H9 (cell line): ENCODE measurements at regions not wholly inside any gene's neighbourhood (a gene's known extent, or its start where the extent isn't known, plus 50 kb on each side); places are given as distances from the start of the nearest gene placed in this dataset.

Experiments
- DNase-seq: peaks from one replicate; pipeline ENCODE4 v3.0.0-alpha.2; 2017
- H2AFZ ChIP-seq: one replicate; pipeline ENCODE4 v1.6.1; 2013; ENCODE audit warnings: mild to moderate bottlenecking, low read length, control low read depth, moderate library complexity
- H2AK5ac ChIP-seq: 2 replicates; pipeline ENCODE4 v1.6.1; 2013; ENCODE audit warnings: low read length, control low read depth, mixed read lengths; ENCODE audit not compliant: insufficient read length
- H2BK120ac ChIP-seq: one replicate; pipeline ENCODE4 v1.6.1; 2013; ENCODE audit warnings: low read depth, mild to moderate bottlenecking, low read length, control low read depth, inconsistent platforms; ENCODE audit not compliant: poor library complexity, severe bottlenecking
- H2BK12ac ChIP-seq: 2 replicates; pipeline ENCODE4 v1.6.1; 2013; ENCODE audit warnings: low read length, control low read depth, mixed read lengths, low read depth; ENCODE audit not compliant: insufficient read length
- H2BK15ac ChIP-seq: 2 replicates; pipeline ENCODE4 v1.6.1; 2013; ENCODE audit warnings: low read depth, low read length, control low read depth
- H2BK20ac ChIP-seq: one replicate; pipeline ENCODE4 v1.6.1; 2013; ENCODE audit warnings: low read depth, mild to moderate bottlenecking, low read length, control low read depth, inconsistent platforms; ENCODE audit not compliant: poor library complexity, severe bottlenecking
- H2BK5ac ChIP-seq: 2 replicates; pipeline ENCODE4 v1.6.1; 2013; ENCODE audit warnings: low read length, control low read depth, mixed read lengths; ENCODE audit not compliant: insufficient read length
- H3K14ac ChIP-seq: 2 replicates; pipeline ENCODE4 v1.6.1; 2013; ENCODE audit warnings: low read length, control low read depth; ENCODE audit not compliant: insufficient read depth
- H3K18ac ChIP-seq: 2 replicates; pipeline ENCODE4 v1.6.1; 2013; ENCODE audit warnings: low read depth, mild to moderate bottlenecking, mixed read lengths, low read length, control low read depth; ENCODE audit not compliant: insufficient read length
- H3K23ac ChIP-seq: 2 replicates; pipeline ENCODE4 v1.6.1; 2013; ENCODE audit warnings: low read length, control low read depth, mixed read lengths, low read depth; ENCODE audit not compliant: insufficient read length
- H3K23me2 ChIP-seq: 2 replicates; pipeline ENCODE4 v1.6.1; 2013; ENCODE audit warnings: low read depth, mild to moderate bottlenecking, mixed read lengths, low read length, control low read depth; ENCODE audit not compliant: insufficient read length, poor library complexity, severe bottlenecking
- H3K27ac ChIP-seq: 2 replicates; pipeline ENCODE4 v1.5.1; 2013; ENCODE audit warnings: low read length, control low read depth, mixed read lengths, low read depth; ENCODE audit not compliant: insufficient read length
- H3K27me3 ChIP-seq: 2 replicates; pipeline ENCODE4 v1.6.1; 2013; ENCODE audit warnings: low read length, control low read depth, inconsistent platforms; ENCODE audit not compliant: insufficient read depth
- H3K4ac ChIP-seq: 2 replicates; pipeline ENCODE4 v1.6.1; 2013; ENCODE audit warnings: low read depth, mild to moderate bottlenecking, control low read depth, inconsistent platforms, low read length, moderate library complexity
- H3K4me1 ChIP-seq: 2 replicates; pipeline ENCODE4 v1.6.1; 2013; ENCODE audit warnings: low read length, control low read depth, inconsistent platforms; ENCODE audit not compliant: insufficient read depth
- H3K4me2 ChIP-seq: 2 replicates; pipeline ENCODE4 v1.6.1; 2013; ENCODE audit warnings: low read length, control low read depth, mixed read lengths; ENCODE audit not compliant: insufficient read length, insufficient read depth
- H3K56ac ChIP-seq: 2 replicates; pipeline ENCODE4 v1.6.1; 2013; ENCODE audit warnings: low read depth, mild to moderate bottlenecking, mixed read lengths, low read length, control low read depth; ENCODE audit not compliant: insufficient read length
- H3K79me1 ChIP-seq: 2 replicates; pipeline ENCODE4 v1.6.1; 2013; ENCODE audit warnings: low read depth, mild to moderate bottlenecking, moderate library complexity, low read length, control low read depth, inconsistent platforms; ENCODE audit not compliant: insufficient read depth, poor library complexity, severe bottlenecking
- H3K79me2 ChIP-seq: 2 replicates; pipeline ENCODE4 v1.6.1; 2013; ENCODE audit warnings: low read length, control low read depth, inconsistent platforms; ENCODE audit not compliant: insufficient read depth
- H3K9ac ChIP-seq: 2 replicates; pipeline ENCODE4 v1.6.1; 2013; ENCODE audit warnings: low read length, control low read depth, mixed read lengths; ENCODE audit not compliant: insufficient read length; ENCODE audit errors: extremely low read depth
- H3K9me3 ChIP-seq: one replicate; pipeline ENCODE4 v1.6.1; 2013; ENCODE audit warnings: low read depth, low read length, inconsistent platforms; ENCODE audit not compliant: control insufficient read depth
- H3T11ph ChIP-seq: one replicate; pipeline ENCODE4 v1.6.1; 2013; ENCODE audit warnings: mild to moderate bottlenecking, low read length, control low read depth, inconsistent platforms
- H4K20me1 ChIP-seq: one replicate; pipeline ENCODE4 v1.6.1; 2013; ENCODE audit not compliant: control insufficient read depth, insufficient read length, insufficient read depth
- H4K5ac ChIP-seq: 2 replicates; pipeline ENCODE4 v1.6.1; 2013; ENCODE audit warnings: low read depth, mild to moderate bottlenecking, mixed read lengths, low read length, control low read depth; ENCODE audit not compliant: insufficient read length
- H4K8ac ChIP-seq: replicated peaks from 2 replicates; pipeline ENCODE4 v1.6.1; 2013; ENCODE audit warnings: low read length, control low read depth, mixed read lengths, low read depth; ENCODE audit not compliant: insufficient read length
- H4K91ac ChIP-seq: 2 replicates; pipeline ENCODE4 v1.6.1; 2013; ENCODE audit warnings: low read depth, mild to moderate bottlenecking, moderate library complexity, mixed read lengths, low read length, control low read depth; ENCODE audit not compliant: insufficient read length
- H3K27ac Mint-ChIP-seq, 3 experiments: 2 replicates in 2 of 3; 3 replicates in 1 of 3; pipeline ENCODE4 v1.8.0; 2020 to 2021; ENCODE audit warnings: mixed read lengths in 3 of 3, mild to moderate bottlenecking in 1 of 3, moderate library complexity in 1 of 3
- H3K27me3 Mint-ChIP-seq: 2 replicates; pipeline ENCODE4 v1.8.0; 2021; ENCODE audit warnings: low read depth, mild to moderate bottlenecking, moderate library complexity, mixed read lengths
- H3K36me3 Mint-ChIP-seq, 3 experiments: 2 replicates in 2 of 3; 3 replicates in 1 of 3; pipeline ENCODE4 v1.8.0; 2020 to 2021; ENCODE audit warnings: low read depth in 3 of 3, mixed read lengths in 3 of 3; ENCODE audit not compliant: insufficient read depth in 1 of 3
- H3K4me1 Mint-ChIP-seq, 2 experiments: 2 replicates each; pipeline ENCODE4 v1.8.0; 2020; ENCODE audit warnings: mixed read lengths in 2 of 2
- H3K4me3 Mint-ChIP-seq, 2 experiments: 2 replicates in 1 of 2; 3 replicates in 1 of 2; pipeline ENCODE4 v1.8.0; 2020 to 2021; ENCODE audit warnings: mild to moderate bottlenecking in 2 of 2, mixed read lengths in 2 of 2, moderate library complexity in 1 of 2
- H3K9me3 Mint-ChIP-seq, 2 experiments: 2 replicates in 1 of 2; 3 replicates in 1 of 2; pipeline ENCODE4 v1.8.0; 2020; ENCODE audit warnings: mild to moderate bottlenecking in 2 of 2, mixed read lengths in 2 of 2, moderate library complexity in 1 of 2
- CTCF ChIP-seq: fragments of 200-600 bp; sonication (generic); conservative IDR thresholded peaks from 3 replicates; pipeline ENCODE4 v1.8.0; 2021; ENCODE audit warnings: antibody characterized with exemption, mild to moderate bottlenecking
- WGBS: extraction: QIAGEN DNeasy Blood & Tissue Kit; methylation state at CpG from one replicate; pipeline ENCODE4 v1.1.7; 2013; ENCODE audit warnings: missing lambda C conversion rate, low lambda C conversion rate, mixed read lengths; ENCODE audit not compliant: insufficient read length; ENCODE audit errors: extremely low coverage; 5-methylcytosine and 5-hydroxymethylcytosine counted together

GRCh38 chr14:83287300-83287699, 1753.6 kb upstream of the SEL1L start:
- Histone ChIP-seq H3K4me1 (no peaks in the 10 kb centered on the region), H4K8ac (no peak overlapping the region), H3K9ac (no peak overlapping the region), H4K20me1 (no peaks in the 10 kb centered on the region), H3K9me3 (no peaks in the 10 kb centered on the region), H3K56ac (no peak overlapping the region), H3T11ph (no peak overlapping the region), H3K4me2 (no peak overlapping the region), H3K4ac (no peak overlapping the region), H3K79me1 (no peaks in the 10 kb centered on the region), H2BK120ac (no peak overlapping the region), H3K23me2 (no peaks in the 10 kb centered on the region), H2BK15ac (no peak overlapping the region), H3K27ac (no peak overlapping the region), H2BK5ac (no peak overlapping the region), H3K14ac (no peak overlapping the region), H3K79me2 (no peaks in the 10 kb centered on the region), H2AFZ (no peak overlapping the region), H4K5ac (no peak overlapping the region), H2BK20ac (no peak overlapping the region), H3K23ac (no peak overlapping the region), H4K91ac (no peak overlapping the region), H3K18ac (no peak overlapping the region), H3K27me3 (no peaks in the 10 kb centered on the region), H2AK5ac (no peak overlapping the region), H2BK12ac (no peak overlapping the region)
- no peaks in the 10 kb centered on the region; a peak in 1 of 7 replicates for H3K36me3 Mint-ChIP-seq
- 0 out of 4 replicates have a peak, but pooled peaks cover 0 to 2% of the 10 kb centered on the region in 2 experiments for H3K4me1 Mint-ChIP-seq
- no peak overlapping the region for H3K27ac Mint-ChIP-seq
- WGBS, result no CpG with 5 or more reads among the region's 2 CpGs
- TF ChIP-seq CTCF, result no peak
- no peak for DNase-seq
- H3K27me3 Mint-ChIP-seq, result no peaks in the 10 kb centered on the region
- H3K4me3 Mint-ChIP-seq, result no peak overlapping the region
- no peaks in the 10 kb centered on the region for H3K9me3 Mint-ChIP-seq
